GF-D8 (cell line): ENCODE measurements at regions not wholly inside any gene's neighbourhood (a gene's known extent, or its start where the extent isn't known, plus 50 kb on each side); places are given as distances from the start of the nearest gene placed in this dataset.
"Not testable (repeated sequence)": the region's sequence is repeated elsewhere in the genome, so short reads cannot be mapped to it uniquely, and the experiment has no call there.

ENCODE experiments used
- DNase-seq: peaks from one replicate; lab custom pipeline; 2025; lab: John Stamatoyannopoulos, UW

- DNase-seq, result no peak
Observed at GRCh38 chr18:30623401-30624065, 419.0 kb downstream of the DSC3 start.

DNA sequence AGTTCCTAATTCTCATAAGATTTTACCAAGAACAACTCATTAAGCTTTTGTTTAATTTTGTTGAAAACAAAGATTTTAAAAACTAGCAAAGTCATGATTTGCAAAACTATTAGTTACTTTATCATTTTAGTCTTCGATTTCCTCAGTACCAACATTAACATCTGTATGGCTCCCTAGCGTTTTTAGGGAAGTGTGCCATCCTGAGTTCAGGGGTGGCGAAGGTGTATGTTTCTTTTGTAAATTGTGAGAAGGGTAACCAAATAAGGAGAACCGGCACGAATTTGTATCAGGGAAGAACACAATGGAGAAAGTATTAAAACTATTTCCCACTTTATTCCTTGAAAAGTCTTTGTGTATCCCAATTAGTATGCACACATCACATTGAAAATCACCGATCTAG is 419.9 kb downstream of the DSC3 start:
- DNase-seq, result no peak

GRCh38 chr18:30622104-30622503 is 420.4 kb downstream of the DSC3 start:
- no peak for DNase-seq

GRCh38 chr18:30618567-30618966 is 424.0 kb downstream of the DSC3 start:
- no peak for DNase-seq

- no peak for DNase-seq
Observed at GRCh38 chr18:30616414-30616813, 426.1 kb downstream of the DSC3 start.

- DNase-seq, result no peak
Observed at GRCh38 chr18:30613467-30613801, 429.1 kb downstream of the DSC3 start.

DNA sequence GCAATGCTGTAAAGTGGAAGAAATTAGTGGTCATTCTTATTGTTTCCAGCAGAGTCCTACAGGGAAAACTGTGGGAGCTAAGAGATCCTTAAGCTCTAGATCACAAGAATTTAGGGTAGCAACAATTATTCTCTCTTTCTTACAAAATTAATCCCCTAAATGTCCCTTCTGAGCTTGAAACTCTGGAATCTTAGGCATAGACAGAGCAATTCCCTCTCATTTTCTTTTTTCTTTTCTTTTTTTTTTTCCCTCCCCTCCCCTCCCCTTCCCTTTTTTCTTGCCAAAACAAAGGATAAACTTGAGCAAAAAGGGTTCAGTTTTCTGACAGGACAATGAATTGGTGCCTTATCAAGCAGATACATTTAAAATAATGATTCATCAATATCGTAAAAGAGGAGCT is 441.0 kb downstream of the DSC3 start:
- no peak for DNase-seq

DNA sequence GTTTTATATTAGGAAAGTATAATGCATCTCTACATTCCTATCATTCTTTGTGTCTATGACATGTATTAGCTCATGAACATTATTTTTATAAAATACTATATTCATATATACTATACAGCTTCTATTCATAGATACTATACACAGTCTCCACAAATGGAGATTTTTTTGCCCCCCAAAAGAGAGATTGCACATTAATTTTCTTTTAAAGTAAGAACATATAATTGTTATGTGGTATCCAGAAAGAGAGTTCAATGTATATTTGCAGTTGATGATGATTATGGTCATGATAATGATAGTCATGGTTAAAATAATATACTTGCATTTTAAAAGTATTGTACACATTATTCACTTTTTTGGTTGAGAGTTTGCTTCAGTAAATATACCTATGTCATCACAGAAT is 445.3 kb downstream of the DSC3 start:
- no peak for DNase-seq

DNA sequence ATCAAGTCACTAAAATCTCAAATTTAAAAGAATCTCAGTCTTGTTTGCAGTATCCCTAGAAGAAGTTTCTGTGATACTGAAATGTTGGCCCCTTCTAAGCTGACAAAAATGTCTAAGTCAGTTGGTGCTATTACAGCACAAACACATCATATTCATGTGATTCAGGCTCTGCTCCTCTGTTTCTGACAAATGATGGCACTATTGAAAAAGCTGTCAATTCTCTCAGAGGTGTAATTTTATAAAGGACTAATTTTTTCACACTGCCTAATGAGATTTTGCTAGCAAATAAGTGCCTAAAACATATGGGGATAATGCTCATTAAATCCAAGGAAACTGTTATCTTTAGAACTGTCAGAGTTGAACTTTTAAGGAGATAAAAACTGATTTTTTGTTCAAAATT is 445.9 kb downstream of the DSC3 start:
- DNase-seq, result no peak

GRCh38 chr18:30595942-30596341 is 446.6 kb downstream of the DSC3 start:
- DNase-seq, result no peak

- DNase-seq, result not testable (repeated sequence)
Observed at GRCh38 chr18:30594911-30595310, 447.6 kb downstream of the DSC3 start.

GRCh38 chr18:30591462-30591861 is 451.1 kb downstream of the DSC3 start:
- no peak for DNase-seq

DNA sequence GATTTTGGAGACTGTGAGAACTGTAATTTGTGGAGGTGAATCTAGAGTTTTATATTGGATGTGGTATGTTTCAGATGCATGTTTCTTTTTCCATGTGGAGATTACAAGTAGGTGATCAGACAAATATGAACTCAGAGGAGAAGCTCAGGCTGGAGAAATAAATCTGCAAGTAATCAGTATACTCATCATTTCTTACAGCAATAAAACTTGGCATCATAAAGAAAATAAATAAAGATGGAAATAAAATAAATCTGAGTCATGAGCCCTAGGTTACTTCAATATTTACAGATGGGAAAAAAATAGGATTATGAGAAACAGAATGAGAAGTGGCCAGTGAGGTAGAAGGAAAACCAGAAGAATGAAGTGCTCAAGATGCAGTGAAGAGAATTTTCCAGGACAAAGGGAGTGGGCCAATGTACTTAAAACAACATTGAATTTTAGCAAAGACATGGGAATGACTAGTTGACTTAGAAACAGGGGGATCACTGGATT is 453.8 kb downstream of the DSC3 start:
- DNase-seq, result no peak

DNA sequence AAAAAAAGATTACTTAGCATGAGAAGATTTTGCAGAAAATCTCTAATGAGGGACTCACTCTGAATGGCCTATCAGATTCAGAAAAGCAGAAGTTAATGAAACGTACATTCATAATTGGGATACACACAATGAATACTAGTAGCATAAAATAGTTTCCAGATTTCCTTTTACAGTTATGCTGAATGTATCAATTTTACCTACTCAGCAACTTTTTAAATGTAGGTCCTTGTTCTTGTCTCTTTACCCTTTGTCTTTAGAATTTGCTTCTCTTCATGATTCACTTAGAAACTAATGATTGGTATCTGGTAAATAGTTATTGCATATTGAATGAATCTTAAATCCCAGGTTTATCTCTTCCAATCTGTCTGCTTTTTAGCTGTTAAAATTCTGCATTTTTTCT is 458.8 kb downstream of the DSC3 start:
- DNase-seq, result no peak

- DNase-seq, result no peak
Observed at GRCh38 chr18:30582078-30582477, 460.5 kb downstream of the DSC3 start.

DNA sequence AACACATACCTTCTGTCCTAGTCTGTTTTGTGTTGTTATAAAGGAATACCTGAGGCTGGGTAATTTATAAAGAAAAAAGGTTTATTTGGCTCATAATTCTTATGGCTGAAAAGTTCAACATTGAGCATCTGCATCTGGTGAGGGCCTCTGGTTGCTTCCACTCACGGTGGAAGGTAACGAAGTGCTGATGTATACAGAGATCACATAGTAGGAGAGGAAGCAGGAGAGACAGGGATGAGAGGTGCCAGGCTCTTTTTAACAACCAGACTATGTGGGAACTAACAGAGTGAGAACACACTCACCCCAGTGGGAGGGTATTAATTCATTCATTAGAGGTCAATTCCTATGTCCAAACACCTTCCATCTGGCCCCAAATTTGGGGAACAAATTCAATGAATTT is 463.8 kb downstream of the DSC3 start:
- no peak for DNase-seq

- DNase-seq, result no peak
Observed at GRCh38 chr18:30572214-30572613, 470.3 kb downstream of the DSC3 start.

- DNase-seq, result no peak
Observed at GRCh38 chr18:30568333-30568732, 474.2 kb downstream of the DSC3 start.

DNA sequence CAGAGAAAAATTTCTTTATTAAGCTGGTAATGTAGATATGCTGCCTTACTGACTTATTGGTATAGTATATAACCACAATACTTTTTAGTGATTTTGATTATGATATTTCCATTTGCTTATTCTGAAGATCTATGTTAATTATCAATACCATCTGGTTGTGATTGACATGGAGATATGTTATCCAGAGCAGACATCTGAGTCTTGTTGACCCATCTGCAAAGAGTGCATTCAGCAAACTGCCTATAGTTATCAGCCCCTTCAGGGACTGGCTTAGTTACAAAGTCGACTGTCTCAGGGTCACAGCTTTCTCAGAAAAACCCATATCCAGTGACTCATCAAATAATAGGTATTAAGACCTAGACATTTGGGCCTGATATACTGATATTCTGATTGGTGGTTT is 475.7 kb downstream of the DSC3 start:
- no peak for DNase-seq

DNA sequence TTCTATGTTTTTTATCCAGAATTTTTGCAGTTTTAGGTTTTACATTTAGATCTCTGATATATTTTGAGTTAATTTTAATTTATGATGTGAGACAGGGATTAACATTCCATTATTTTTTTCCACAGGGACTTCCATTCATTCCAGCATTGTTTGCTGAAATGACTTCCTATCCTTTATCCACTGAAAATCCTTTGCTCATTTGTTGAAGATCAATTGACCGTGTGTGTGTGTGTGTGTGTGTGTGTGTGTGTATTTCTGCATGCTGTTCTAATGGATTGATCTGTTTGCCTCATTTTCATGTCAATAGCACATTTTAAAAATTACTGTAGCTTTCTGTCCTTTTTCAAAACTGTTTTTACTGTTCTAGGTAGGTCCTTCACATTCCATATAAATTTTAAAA is 480.3 kb downstream of the DSC3 start:
- DNase-seq, result no peak

DNA sequence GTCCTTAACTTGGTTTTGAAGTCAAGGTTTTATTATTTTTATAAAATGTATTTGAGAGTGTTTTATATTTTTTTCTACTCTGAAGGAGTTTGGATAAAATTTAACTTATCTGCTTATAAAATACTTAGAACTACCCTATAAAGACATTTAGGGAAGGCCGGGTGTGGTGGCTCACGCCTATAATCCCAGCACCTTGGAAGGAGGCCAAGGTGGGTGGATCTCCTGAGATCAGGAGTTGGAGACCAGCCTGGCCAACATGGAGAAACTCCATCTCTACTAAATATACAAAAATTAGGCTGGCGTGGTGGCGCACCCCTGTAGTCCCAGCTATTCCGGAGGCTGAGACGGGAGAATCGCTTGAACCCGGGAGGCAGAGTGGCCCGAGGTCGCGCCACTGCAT is 486.4 kb downstream of the DSC3 start:
- DNase-seq, result no peak

DNA sequence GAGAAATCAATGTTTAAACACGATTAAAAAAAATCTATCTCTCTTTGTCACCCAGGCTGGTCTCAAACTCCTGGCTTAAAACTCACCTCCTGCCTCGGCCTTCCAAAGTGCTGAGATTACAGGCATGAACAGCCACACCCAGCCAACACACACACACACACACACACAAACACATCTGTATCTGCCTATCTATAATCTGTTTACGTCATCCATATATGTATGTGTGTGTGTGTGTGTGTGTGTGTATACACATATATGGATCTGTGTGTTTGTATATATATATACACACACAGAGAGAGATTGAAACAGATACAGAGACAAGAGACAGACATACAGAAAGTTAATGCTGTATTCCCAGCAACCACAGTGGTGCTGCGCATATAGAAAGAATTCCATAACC is 497.1 kb downstream of the DSC3 start:
- DNase-seq, result no peak

DNA sequence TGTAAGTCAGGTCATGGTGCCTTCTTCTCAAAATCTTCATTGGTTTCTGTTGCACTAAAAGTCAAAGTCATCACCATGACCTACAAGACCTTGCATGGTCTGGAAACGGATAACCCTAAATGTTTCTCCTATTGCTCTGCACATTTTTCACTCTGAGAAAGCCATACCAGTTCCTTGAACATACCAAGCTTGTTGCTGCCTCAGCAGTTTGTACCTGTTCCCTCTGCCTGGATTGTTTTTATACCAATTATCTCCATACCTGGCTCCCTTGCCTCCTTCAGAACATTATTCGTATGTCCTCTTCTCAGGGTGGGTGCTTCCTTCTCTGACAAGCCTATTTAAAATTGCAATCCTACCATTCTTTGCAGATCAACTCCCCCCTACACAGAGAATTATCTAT is 498.4 kb downstream of the DSC3 start:
- no peak for DNase-seq

DNA sequence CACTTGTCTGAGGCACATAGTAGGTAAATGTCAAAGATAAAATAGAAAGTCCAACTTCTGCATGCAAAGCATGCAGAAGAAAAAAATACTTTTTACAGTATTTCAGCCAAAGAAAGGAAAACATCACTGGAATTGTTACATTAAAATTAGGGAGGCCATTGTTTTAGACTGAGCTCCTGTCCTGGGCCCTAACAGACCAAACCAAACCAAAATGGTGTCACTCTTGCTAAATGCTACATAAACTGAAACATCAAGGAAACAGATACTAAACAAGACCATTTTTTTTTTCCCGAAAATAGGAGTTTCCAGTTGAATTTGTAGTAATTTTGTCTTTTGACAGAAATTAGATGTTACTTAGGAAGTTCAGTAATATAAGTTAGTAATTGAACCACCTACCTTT is 508.8 kb downstream of the DSC3 start:
- DNase-seq, result no peak

GRCh38 chr18:30527917-30528316 is 514.6 kb downstream of the DSC3 start:
- DNase-seq, result no peak
